ENCODE measurements at regions not wholly inside any gene's neighbourhood (a gene's known extent, or its start where the extent isn't known, plus 50 kb on each side); places are given as distances from the start of the nearest gene placed in this dataset.

DNA sequence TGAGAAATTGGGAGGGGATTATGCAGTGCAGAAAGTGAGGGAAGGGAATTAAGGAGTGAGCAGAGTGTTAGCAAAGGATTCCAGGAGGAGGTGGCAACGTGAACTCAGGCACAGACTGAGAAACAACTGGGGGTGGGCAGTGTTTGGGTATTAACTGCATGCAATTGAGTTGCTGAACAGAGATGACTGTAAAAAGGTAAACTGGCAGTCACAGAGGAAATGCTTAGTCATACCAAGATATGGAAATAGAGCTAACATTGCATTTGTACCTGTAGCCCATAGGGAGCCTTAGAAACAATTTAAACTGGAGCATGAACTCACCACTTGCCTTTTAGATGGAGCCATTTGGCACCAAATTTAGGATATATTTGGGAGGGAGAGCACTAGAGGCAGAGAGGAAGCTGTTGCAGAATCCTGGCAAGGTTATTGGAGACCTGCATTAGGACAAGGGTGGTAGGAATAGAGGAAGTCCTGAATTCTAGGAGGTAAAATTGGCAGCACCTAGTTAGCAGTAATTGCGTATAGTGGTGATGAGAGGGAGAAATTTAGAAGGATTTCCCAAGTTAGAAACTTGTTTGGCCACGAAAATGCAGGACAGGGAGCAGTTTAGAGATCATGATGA, 100.6 kb upstream of the FRY start:
- no peaks in the 10 kb centered on the region for H3K4me1 Mint-ChIP-seq
- no peak overlapping the region for H3K27ac Mint-ChIP-seq
- H3K27me3 Mint-ChIP-seq: no peaks in the 10 kb centered on the region
- no peaks in the 10 kb centered on the region for H3K36me3 Mint-ChIP-seq
- no peak overlapping the region for H3K4me3 Mint-ChIP-seq
- no peaks in the 10 kb centered on the region for H3K9me3 Mint-ChIP-seq
- no peak for DNase-seq

DNA sequence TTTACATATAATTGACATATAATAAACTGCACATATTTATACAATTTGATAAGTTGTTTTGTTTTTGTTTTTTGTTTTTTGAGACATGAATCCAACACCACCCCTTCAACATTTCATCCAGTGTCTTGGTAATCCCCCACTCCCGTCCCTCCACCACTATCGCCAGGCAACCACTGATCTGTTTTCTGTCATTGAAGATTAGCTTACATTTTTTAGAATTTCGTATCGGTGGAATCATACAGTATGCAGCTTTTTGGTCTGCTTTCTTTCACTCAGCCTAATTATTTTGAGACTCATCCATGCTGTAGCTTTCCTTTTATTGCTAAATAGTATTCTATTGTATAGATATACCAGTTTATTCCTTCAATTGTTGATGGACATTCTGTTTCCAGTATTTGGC, 94.1 kb upstream of the FRY start:
- H3K4me3 Mint-ChIP-seq: no peak overlapping the region
- DNase-seq: no peak
- H3K4me1 Mint-ChIP-seq: no peaks in the 10 kb centered on the region
- H3K9me3 Mint-ChIP-seq: no peaks in the 10 kb centered on the region
- H3K27me3 Mint-ChIP-seq: peaks cover 9% of the 10 kb centered on the region
- H3K36me3 Mint-ChIP-seq: no peaks in the 10 kb centered on the region
- H3K27ac Mint-ChIP-seq: no peak overlapping the region

DNA sequence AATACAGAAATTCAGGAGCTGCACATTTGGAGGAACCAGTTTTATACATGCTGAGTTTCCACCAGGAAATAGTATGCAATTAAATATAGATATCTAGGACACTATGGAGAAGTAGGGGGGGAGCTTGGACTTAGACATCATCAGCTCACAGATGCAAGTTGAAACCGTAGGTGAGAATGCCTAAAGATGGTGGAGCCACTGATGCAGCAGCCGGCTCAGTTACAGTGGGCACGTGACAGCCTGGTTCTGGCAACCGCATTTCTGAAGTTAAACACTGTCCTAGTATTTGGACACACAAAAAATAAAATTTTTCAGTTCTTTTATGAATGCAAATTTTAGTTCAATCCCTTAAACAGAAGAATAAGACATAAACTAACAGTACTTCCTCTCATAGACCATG, 91.5 kb upstream of the FRY start:
- Mint-ChIP-seq H3K4me3 (no peak overlapping the region), H3K9me3 (no peaks in the 10 kb centered on the region), H3K27ac (no peak overlapping the region), H3K27me3 (peaks cover 13% of the 10 kb centered on the region), H3K36me3 (no peaks in the 10 kb centered on the region), H3K4me1 (no peaks in the 10 kb centered on the region)
- DNase-seq: no peak

DNA sequence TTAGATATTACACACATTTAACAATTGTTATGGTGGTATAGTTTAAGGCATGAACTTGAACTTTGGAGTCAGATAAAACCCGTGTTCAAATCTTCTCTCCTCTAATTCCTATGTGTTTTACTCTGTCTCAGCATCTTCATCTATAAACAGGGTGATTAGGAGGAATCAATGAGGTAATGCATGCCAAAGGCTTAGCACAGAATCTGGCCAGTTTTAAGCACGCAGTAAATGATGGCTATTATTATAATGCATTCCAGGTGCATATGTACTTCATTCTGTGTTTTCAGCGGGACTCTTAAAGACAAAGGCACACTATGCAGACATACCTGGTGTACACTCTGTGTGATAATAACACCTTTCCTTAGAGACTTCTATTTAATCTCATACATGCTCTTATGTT, 88.0 kb upstream of the FRY start:
- no peak overlapping the region for H3K4me3 Mint-ChIP-seq
- H3K27me3 Mint-ChIP-seq: peaks cover 13% of the 10 kb centered on the region
- DNase-seq: no peak
- H3K9me3 Mint-ChIP-seq: no peaks in the 10 kb centered on the region
- H3K27ac Mint-ChIP-seq: no peak overlapping the region
- no peaks in the 10 kb centered on the region for H3K36me3 Mint-ChIP-seq
- no peaks in the 10 kb centered on the region for H3K4me1 Mint-ChIP-seq

DNA sequence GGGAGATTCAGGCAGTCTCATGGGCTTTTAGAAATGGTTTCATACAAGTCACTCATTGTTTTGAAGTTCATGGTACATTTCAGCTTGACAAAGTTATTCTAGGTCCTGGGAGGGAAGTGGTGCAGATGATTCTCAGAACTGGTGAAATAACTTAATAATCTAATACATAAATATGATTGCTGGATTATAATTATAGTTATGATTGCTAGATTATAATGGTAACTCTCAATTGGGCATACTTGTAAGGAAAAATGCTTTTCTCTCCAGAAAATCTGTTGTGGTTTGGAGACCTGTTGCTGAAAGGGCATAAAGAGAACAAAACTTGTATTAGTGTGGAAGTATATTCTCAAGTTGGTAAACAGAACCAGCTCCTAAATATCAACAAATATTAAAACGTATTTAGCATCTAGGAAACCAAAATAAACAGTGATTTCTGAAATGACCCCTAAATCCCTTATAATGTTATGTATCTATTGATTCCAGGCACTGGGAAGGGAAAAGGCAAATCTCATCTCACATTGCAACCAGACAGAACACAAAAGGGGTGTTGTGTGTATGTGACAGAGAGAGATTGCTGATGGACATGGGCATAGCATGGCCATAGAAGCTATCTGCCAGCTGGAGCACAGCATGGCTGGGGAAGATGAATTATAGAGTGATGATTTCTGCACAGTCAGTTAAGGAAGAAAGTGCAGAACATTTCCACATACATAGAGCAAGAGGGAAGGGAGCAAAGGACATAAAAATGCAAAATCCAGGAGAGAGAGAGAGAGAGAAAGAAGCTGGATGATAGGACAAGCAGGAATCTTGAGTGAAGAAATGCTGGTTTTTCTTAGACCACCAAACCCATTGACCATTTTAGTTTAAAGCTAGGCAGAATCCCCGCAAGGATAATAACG, 87.1 kb upstream of the FRY start:
- peaks cover 12% of the 10 kb centered on the region for H3K27me3 Mint-ChIP-seq
- no peaks in the 10 kb centered on the region for H3K4me1 Mint-ChIP-seq
- H3K27ac Mint-ChIP-seq: no peak overlapping the region
- no peaks in the 10 kb centered on the region for H3K36me3 Mint-ChIP-seq
- H3K4me3 Mint-ChIP-seq: no peak overlapping the region
- no peaks in the 10 kb centered on the region for H3K9me3 Mint-ChIP-seq
- no peak for DNase-seq

DNA sequence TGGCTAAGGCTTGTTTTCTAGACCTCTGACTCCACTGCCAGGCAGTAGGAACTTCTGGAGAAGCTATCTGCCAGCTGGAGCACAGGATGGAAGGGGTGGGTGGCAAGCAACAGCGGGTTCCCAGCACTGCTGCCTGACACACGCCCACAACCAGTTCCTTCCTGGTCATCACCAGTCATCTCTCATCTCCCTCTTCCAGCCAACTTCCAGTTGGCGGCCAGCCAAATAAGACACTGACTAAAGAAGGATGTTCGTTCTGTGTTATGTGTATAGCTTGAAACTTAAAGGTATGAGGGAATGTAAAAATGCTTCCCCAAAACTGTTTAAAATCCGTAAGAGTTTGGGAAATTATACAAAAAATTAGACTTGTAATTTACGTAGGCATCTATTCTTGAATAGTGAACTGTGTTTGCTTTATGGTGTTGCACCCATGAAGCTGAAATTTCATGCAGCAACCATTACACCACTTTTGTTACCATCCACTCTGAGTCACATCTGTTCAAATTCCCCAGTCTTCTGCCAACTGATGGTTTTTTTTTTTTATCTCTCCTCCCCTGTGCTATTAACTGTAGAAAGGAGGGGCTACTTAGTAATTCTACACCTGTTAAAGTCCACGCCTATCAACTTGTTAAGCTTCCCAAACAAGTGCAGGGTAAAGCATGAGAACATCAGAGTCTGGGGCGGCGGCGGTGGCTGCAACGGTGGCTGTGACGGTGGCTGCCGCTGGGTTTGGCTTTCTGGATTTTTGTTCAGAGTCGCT, 86.2 kb upstream of the FRY start:
- Mint-ChIP-seq H3K4me1 (no peaks in the 10 kb centered on the region), H3K4me3 (no peak overlapping the region), H3K27ac (no peak overlapping the region), H3K36me3 (no peaks in the 10 kb centered on the region), H3K27me3 (peaks cover 8% of the 10 kb centered on the region), H3K9me3 (no peaks in the 10 kb centered on the region)
- no peak for DNase-seq

DNA sequence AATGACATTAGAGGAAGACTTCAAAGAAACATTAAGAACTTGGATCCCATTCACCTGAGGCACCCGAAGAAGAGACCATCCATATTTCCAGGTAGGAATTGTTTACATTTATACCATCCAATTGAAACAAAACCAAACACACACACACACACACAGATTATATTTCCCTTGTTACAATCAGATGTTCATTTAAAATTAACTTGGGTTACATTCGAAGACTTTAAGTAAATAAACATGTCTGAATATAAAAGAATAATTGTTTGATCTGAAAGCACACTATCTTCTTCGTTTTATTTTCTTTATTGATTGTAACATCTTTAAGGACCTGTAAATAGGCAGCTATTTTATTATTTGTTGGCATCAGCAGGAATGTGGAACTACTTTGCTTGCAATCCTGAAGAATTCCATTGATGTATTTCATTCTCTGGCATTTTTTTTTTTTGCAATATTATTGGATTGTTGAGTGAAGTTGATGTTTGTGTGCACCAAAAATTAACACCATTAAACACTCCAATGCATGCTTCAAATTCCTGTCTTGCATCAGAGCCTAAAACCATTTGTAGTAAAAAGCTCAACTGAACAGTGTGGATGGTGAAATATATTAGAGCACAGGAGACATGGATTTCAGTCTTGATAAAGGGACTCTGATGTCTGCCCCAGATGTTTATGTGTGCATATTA, 85.3 kb upstream of the FRY start:
- no peaks in the 10 kb centered on the region for H3K4me1 Mint-ChIP-seq
- no peak overlapping the region for H3K27ac Mint-ChIP-seq
- no peak overlapping the region for H3K4me3 Mint-ChIP-seq
- H3K36me3 Mint-ChIP-seq: no peaks in the 10 kb centered on the region
- H3K27me3 Mint-ChIP-seq: peaks cover 7% of the 10 kb centered on the region
- no peaks in the 10 kb centered on the region for H3K9me3 Mint-ChIP-seq
- DNase-seq: no peak

DNA sequence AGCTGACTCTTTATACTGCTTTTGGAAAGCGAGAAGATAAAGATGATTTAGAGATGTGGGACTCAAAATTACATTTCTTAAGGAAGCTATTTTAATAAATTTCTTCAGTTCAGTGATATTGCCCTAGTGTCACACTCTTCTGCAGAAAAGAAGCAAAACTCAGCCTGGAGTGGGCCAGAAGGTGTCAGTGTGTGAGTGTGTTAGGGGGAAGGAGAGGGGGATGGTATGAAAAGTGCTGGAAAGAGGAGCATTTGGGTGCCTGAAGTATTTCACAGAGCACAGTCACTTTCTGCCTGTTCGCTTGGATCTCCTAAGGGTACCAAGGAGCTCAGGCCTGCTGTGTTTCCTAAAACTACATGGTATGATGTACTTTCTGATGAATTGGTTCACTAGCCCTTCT, 84.5 kb upstream of the FRY start:
- peaks cover 4% of the 10 kb centered on the region for H3K27me3 Mint-ChIP-seq
- no peak overlapping the region for H3K4me3 Mint-ChIP-seq
- no peaks in the 10 kb centered on the region for H3K4me1 Mint-ChIP-seq
- H3K9me3 Mint-ChIP-seq: no peaks in the 10 kb centered on the region
- H3K27ac Mint-ChIP-seq: no peak overlapping the region
- no peak for DNase-seq
- no peaks in the 10 kb centered on the region for H3K36me3 Mint-ChIP-seq

DNA sequence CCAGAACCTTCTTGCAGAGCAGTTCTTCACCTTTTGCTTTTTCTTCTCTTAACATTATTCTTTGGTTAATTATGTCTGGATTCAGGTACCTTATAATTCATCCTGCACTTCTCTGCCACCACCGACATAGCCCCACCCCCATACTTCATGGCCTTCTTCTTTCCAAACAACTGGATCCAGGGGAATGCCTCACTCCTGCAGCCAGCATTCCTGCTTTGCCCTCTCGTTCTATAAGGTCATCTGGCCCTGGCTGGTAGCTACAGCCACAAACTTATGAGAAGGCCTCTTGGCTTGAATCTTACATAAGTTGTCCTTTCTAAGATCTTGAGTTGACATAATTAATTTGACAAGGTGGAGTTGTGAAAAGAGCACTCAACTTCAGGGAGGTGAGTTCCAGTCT, 84.1 kb upstream of the FRY start:
- Mint-ChIP-seq H3K36me3 (no peaks in the 10 kb centered on the region), H3K4me3 (no peak overlapping the region), H3K9me3 (no peaks in the 10 kb centered on the region), H3K27ac (no peak overlapping the region), H3K4me1 (no peaks in the 10 kb centered on the region), H3K27me3 (peaks cover 4% of the 10 kb centered on the region)
- DNase-seq: no peak

DNA sequence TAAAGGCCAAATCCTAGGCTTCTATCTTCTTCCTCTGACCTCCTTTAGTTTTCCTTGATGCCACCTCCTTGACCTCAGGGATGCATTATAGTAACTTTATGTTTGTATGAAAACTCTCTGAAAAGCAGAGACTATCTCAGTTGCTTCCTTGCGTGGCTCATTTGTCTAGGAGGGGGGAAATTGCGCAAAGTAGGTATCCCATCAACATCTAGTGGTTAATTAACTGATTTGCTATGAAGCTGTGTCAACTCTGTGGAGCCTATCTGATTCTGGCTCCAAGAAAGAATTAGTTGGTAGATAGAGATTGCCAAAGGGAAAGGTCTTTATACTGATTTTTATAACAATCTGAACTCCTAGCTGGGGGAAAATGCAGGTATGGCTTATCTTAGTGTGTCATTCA, 82.1 kb upstream of the FRY start:
- DNase-seq: no peak
- Mint-ChIP-seq H3K9me3 (no peaks in the 10 kb centered on the region), H3K4me1 (no peaks in the 10 kb centered on the region), H3K27ac (no peak overlapping the region), H3K36me3 (no peaks in the 10 kb centered on the region), H3K4me3 (no peak overlapping the region), H3K27me3 (no peaks in the 10 kb centered on the region)

DNA sequence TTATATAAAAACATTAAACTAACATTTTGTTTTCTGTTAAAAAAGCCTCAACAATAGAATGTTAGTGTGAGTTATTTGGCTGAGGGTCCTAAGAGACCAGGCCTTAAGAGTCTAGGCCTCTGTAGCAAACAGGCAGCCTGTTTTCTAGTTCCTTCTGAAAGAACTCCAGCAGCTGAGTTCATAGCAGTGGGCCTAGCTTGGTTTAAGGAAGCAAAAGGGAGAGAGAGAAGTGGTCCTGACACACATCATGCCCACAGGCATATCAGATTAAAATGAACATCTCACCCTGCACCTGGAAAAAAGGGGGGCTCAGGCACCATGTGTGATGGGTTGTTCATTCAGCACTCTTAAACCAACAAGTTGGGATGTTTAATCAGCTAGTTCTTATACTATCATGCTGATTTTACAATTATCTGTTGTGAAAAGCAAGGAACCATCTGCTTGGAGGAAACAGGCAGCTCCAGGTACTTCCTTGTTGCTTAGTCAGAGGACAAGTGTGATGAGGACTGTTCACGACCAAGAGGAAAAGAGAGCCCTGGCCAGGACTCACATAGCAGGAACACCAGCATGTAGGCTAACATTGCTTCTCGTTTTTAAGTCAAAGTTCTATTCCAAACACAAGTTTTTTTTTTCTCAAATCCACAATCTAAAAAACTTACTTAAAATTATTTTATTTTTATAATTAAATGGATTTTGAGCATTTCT, 81.3 kb upstream of the FRY start:
- no peaks in the 10 kb centered on the region for H3K9me3 Mint-ChIP-seq
- no peak overlapping the region for H3K27ac Mint-ChIP-seq
- H3K36me3 Mint-ChIP-seq: no peaks in the 10 kb centered on the region
- no peaks in the 10 kb centered on the region for H3K27me3 Mint-ChIP-seq
- H3K4me3 Mint-ChIP-seq: no peak overlapping the region
- no peaks in the 10 kb centered on the region for H3K4me1 Mint-ChIP-seq
- no peak for DNase-seq

DNA sequence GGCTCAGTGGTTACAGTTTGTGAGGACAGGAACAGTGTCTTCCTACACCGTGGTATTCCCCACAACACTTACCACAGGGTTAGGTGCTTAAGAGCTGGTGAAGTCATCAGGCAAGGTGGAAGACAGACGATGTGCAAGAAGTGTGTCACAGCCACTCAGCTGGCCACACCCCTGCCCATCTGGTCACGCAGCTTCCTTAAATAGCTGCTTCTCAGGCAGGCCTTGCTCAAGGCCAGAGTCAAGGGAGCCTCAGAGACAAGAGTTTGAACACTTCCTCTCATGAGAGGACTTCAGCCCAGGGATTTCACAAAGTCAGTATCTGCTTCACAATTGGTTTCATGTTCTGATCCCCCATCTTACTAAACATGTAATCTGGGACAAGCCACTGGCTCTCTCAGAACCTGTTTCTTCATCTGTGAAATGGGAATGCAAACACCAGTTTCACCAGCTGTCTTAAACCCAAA, 80.3 kb upstream of the FRY start:
- DNase-seq: no peak
- Mint-ChIP-seq H3K9me3 (no peaks in the 10 kb centered on the region), H3K27ac (no peak overlapping the region), H3K27me3 (no peaks in the 10 kb centered on the region), H3K36me3 (no peaks in the 10 kb centered on the region), H3K4me1 (no peaks in the 10 kb centered on the region), H3K4me3 (no peak overlapping the region)

DNA sequence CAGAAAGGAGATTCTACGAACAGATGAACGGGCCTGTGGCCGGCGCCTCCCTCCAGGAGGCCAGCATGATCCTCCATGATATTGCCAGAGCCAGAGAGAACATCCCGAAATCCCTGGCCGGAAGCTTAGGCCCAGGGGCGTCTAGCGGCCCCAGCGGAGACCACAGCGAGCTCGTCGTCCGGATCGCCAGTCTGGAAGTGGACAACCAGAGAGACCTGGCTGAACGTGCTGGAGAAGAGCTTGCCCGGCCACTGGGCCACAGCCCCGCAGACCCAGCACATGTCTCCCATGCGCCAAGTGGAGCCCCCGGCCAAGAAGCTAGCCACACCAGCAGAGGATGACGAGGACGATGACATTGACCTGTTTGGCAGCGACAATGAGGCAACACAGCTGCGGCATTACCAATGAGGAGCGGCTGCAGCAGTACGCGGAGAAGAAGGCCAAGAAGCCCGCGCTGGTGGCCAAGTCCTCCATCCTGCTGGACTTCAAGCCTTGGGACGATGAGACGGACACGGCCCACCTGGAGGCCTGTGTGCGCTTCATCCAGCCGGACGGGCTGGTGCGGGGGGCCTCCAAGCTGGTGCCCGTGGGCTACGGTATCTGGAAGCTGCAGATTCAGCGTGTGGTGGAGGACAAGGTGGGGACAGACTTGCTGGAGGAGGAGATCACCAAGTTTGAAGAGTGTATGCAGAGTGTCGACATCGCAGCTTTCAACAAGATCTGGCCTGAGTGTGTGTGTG, 78.8 kb upstream of the FRY start:
- no peak overlapping the region for H3K4me3 Mint-ChIP-seq
- DNase-seq: no peak
- H3K27me3 Mint-ChIP-seq: no peaks in the 10 kb centered on the region
- no peaks in the 10 kb centered on the region for H3K9me3 Mint-ChIP-seq
- no peak overlapping the region for H3K27ac Mint-ChIP-seq
- H3K4me1 Mint-ChIP-seq: no peaks in the 10 kb centered on the region
- no peaks in the 10 kb centered on the region for H3K36me3 Mint-ChIP-seq

DNA sequence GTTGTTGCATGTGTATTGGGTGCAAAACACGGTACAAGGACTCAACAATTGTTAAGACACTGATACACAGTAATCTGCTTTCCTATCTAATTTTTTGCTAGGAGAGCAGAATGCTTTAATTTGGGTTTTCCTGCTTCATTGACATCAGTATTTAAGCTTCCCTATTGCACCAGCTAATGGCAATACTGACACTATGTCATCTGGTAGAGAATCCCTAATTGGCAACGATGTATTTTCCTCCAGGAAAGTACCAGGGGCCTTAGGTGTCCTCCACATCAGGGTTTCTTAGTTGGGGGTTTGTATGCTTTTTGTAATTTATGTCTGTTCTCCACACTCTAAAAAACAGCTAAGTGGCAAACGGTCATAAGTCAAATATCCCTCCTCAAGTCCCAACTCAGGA, 76.5 kb upstream of the FRY start:
- Mint-ChIP-seq H3K36me3 (no peaks in the 10 kb centered on the region), H3K4me3 (no peak overlapping the region), H3K4me1 (no peaks in the 10 kb centered on the region)

More for the DNA sequence above, 76.5 kb upstream of the FRY start:
- no peak for DNase-seq
- Mint-ChIP-seq H3K27me3 (no peaks in the 10 kb centered on the region), H3K9me3 (no peaks in the 10 kb centered on the region), H3K27ac (no peak overlapping the region)
